Stimulated activated CD4-positive, alpha-beta T cell treated with anti-CD3 and anti-CD28 coated beads, Interleukin-4, amount 100 ng/mL, for 24 hours (primary cell): ENCODE measurements at regions not wholly inside any gene's neighbourhood (a gene's known extent, or its start where the extent isn't known, plus 50 kb on each side); places are given as distances from the start of the nearest gene placed in this dataset.
"Not testable (repeated sequence)": the region's sequence is repeated elsewhere in the genome, so short reads cannot be mapped to it uniquely, and the experiment has no call there.

Source experiments
- DNase-seq: peaks from one replicate; pipeline ENCODE4 v3.0.0-alpha.2; 2020

DNA sequence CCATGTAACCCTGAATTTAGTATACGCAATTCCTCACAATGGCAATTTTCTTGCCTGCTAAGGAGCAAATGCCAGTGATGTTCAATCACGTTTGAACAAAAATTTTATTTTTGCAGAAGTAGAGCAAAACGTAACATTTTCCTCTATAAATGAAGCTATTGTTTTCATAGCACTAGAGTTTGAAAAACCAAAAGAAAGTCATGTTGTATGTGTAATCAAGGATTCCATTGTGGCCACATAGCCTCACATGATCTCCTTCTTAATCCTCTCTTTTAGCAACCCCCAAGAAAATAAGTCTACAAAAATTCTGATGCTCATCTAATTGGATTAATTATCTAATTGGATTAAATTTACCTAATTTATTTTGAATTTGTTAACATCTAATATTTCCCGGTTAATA is 1217.4 kb upstream of the FLRT2 start:
- DNase-seq, result no peak

DNA sequence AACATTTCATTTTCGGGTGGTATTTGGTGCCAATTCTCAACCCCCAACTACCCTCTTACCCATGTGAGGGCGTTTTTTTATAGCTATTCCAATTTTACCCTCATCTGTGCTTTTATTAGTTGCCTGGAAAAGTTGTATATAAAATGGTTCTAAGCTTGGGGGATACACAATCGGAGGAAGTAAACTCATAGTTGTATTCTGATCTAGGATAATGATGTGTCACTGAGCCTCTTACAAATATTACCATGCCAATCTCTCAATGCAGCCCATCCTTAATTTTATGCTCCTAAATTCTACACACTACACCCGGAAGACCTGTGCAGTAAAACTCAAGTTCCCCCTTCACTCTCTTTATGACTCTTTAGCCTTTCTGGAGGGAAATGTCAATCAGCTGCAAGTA is 1206.5 kb upstream of the FLRT2 start:
- DNase-seq, result no peak

DNA sequence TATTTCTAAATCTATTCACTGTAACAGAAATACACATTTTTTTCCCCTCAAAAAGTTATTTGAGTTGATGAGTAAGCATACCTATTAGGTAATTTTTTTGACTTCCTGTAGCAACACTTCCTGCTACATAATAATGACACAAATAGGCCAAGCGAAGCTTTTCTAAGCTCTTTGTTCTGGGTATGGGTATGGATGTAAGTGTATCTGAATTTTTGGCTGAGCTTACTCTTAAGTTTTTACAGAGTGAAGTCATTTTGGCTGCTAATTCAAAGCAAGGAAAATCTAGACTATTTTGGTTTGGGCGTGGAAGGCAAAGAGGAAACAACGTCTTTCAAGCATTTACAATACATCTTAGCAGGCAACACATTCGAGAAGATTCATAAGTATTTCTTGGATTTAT is 1206.0 kb upstream of the FLRT2 start:
- no peak for DNase-seq

DNA sequence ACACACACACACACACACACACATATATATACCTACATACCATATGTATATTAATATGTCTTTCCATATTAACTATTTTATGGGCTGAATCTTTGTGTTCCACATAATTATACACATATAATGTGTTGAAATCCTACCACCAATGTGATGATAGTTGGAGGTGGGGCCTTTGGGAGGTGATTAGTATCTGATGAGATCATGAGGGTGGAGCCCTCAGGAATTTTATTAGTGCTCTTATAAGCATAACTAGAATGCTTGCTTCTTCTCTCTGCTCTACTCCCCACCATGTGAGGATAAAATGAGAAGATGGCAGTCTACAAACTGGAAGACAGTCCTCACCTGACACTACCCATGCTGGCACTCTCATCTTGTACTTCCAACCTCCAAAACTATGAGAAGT is 1193.5 kb upstream of the FLRT2 start:
- no peak for DNase-seq

DNA sequence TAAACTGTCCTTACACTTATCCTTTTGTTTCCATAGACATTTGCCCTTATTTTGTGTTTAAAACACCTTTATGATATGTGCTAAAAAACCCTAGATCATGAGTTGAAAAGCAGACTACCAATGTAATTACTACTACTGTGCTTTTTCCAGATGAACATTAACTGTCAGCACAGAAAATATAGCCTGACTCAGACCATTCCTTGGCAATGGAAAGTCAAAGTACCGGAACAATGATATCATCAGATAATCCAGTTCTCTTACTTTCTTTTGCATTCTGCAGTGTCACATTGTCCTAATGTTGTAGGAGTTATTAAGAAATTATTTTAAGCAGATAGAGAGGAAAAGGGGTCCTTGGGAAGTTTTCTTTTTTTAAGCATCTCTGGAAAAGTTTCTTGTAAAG is 1189.0 kb upstream of the FLRT2 start:
- DNase-seq, result no peak

DNA sequence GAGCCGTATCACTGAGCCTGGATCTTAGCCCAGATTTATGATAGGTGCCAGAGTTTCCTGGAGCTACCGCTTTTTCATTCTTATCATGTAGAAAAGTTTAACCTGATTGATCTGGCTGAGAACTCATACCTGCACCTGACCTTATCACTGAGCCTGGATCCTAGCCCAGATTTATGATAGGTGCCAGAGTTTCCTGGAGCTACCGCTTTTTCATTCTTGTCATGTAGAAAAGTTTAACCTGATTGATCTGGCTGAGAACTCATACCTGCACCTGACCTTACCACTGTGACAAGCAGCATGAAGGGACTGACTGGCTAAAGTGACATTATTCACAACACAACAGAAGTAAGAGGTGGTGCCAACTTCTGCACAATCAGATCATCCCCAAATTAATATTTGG is 1188.1 kb upstream of the FLRT2 start:
- DNase-seq, result not testable (repeated sequence)

DNA sequence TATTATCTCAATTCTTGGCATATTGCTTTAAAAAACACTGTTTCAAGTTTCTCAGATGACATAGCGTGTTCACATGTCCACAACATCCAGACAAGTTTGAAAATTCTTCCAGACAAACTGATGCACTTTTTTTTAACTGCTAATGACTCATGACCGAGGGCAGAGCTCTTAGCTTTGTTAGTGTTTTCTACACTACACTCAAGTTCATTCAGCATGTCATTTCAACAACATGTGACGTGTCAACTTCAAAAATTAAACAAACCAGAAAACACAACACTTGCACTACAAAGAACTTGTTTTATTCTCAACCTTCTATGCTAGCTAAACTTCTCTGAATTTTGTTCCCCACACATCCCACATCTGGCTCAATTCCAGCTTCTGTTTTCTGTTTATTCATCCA is 1186.3 kb upstream of the FLRT2 start:
- no peak for DNase-seq

DNA sequence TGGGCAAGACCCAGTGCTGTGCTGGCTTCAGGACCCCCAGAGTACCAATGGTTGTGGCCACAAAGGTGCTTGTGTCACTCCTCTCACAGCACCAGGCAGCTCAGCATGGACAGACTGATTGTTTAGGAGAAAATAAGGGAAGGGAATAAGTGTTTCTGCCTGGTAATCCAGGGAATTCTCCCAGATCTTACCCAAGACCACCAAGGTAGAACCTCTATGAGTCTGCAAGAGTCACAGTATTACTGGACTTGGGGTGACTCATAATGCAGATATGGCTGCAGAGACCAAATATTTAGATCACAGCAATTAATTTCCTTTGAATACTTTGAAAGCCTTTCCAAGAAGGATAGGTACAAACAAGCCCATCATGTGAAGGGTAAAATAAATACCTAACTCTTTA is 1178.3 kb upstream of the FLRT2 start:
- DNase-seq, result no peak

DNA sequence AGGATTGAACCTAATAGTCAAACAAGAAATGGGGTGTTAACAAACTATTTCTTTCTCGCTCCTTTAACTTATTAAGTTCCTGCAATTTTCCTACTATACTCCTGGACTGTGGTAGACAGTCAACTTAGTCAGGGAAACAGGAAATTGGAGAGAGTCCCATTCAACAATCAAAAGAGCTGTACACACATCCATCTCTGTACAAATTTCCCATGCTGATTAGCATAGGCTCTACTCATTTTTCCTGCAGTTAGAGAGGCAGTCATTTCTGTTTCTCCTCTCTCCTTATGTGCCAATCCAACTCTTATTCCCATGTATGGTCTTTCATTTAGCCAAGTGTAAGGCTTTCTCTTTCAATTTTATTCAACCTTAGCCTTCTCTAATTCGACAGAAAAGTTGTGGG is 1168.5 kb upstream of the FLRT2 start:
- DNase-seq, result no peak

DNA sequence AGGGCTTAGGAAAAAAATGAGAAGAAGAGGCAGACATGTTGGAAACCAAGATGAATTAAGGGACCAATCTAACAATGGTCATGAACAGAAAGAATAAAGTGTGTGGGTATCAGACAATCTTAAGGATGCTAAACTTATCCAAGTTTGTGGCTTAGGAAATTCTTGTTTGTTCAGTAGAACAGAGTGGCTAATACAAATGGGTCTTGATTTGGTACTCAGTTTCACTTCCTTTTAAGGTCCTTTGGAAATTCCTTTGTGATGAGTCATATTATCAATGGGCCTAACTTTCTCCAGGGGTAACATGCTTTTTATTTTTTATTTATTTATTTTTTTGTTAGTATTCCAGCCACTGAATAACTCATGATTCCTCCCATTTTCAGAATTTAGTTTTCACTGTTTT is 1154.7 kb upstream of the FLRT2 start:
- DNase-seq, result no peak

DNA sequence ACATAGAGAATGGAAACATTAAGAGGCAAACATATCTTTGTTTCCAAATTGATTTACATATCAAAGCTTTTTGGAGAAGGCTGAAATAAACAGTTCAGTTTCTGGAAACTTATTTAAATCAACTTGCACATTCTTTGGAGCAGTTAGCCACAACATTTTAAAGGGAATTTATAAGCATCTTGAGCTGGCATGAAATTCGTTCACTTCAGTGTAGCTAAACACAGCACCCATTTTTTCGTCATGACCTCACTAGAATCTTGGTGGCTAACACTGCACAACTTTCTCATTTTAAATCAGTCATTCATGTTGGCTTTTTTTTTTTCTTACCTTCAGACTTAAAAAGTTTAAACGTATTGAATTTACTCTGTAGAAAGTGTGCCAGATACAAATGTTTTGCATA is 1139.9 kb upstream of the FLRT2 start:
- DNase-seq, result no peak

DNA sequence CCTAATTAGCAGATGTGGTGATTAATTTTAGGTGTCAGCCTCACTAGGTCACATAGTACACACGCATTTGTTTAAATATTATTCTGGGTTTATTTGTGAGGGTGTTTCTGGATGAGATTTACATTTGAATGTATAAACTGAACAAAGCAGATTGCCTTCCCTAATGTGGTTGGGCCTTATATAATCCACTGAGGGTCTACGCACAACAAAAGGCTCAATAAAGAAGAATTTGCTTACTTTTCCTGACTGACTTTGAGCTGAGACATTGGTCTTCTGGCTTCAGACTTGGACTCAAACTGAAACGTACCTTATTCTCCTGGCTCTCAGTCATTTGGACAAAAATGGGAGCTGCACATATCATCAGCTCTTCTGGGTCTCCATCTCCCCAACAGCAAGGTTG is 1132.3 kb upstream of the FLRT2 start:
- DNase-seq, result no peak

DNA sequence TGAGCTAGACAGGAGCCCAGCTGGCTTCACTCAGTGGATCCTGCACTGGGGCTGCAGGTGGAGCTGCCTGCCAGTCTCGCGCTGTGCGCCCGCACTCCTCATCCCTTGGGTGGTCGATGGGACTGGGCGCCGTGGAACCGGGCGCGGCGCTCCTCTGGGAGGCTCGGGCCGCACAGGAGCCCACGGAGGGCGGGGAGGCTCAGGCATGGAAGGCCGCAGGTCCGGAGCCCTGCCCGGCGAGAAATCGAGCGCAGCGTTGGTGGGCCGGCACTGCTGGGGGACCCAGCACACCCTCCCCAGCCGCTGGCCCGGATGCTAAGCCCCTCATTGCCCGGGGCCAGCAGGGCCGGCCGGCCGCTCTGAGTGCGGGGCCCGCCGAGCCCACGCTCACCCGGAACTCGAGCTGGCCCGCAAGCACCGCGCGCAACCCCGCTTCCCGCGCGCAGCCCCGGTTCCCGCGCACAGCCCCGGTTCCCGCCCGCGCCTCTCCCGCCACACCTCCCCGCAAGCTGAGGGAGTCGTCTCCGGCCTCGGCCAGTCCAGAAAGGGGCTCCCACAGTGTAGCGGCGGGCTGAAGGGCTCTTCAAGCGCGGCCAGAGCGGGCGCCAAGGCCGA is 1130.5 kb upstream of the FLRT2 start:
- no peak for DNase-seq

DNA sequence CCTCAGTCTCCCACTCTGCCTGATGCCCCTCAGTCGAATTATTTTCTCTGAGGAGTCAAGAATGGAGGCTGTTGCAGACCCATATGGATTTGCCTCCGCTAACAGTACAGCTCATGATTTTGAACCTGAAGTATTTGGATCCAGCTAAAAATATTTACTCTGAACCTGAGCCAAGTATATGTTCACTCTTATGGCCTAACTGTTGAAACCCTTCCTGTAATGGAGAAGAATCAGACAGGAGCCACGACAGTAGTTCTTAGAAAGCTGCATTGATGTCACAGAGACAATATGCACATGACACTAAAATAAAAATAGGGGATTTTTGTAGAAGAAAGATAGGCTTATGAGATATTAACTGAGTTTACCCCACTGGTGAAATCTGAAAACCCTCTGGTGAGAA is 1128.3 kb upstream of the FLRT2 start:
- no peak for DNase-seq

DNA sequence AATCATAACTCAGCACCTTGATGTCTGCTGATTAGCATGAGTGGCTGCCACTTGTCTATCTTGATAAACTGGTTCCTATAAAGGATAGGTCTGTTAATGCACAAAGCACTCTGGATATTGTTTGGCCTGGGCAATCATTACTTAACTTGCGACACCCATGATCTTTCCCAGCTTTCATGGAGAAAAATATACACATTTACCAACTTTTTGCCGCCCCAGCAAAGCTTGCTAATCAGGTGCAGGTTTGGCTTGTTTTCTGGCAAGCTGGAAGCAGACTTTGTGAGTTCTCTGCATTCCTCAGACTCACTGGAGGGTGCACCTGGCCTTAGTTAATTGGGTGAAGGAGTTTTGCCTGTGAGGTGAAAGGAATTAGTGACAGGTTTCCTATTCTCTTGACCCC is 1126.4 kb upstream of the FLRT2 start:
- DNase-seq, result no peak

DNA sequence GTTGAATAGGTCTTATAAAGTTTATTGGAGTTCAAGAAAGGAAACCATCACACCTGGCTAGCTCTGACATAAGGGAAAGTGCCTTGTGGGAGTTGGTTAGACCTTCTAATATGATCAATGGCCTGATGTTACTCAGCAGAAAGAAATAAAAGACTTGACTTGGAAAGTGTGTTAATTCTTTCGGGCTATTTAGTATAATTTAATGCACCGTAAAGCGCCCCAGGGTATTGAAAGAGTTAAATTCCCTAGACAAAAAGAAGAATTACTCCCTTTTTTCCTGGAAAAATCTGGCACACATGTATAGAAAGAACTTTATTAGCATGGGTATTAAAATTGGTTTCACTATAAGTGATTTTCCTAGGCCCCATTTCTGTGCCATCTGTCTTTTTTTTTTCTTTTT is 1125.7 kb upstream of the FLRT2 start:
- DNase-seq, result no peak

DNA sequence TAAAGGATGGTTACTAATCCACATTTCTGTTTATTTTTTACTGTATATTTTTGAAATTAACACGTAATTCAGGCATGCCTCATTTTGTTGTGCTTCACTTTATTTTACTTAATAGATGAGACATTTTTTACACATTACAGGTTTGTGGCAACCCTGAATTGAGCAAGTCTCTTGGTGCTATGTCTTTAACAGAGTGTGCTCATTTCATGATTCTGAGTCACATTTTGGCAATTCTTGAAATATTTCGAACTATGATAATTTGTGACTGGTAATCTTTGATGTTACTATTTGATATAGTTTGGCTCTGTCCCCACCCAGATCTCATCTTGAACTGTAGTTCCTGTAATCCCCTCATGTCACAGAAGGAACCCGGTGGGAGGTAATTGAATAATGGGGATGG is 1120.5 kb upstream of the FLRT2 start:
- no peak for DNase-seq

DNA sequence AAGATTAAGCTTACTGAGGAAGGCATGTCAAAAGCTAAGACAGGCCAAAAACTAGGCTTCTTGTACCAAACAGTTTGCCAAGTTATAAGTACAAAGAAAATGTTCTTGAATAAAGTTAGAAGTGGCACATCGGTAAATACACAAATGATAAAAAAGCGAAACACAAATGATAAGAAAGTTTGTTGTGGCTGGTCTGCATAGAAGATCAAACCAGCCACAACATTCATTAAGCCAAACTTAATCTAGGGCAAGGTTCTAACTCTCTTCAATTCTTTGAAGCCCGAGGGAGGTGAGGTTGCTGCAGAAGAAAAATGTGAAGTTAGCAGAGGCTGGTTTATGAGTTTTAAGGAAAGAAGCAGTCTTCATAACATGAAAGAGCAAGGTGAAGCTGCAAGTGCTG is 1119.6 kb upstream of the FLRT2 start:
- DNase-seq, result no peak

DNA sequence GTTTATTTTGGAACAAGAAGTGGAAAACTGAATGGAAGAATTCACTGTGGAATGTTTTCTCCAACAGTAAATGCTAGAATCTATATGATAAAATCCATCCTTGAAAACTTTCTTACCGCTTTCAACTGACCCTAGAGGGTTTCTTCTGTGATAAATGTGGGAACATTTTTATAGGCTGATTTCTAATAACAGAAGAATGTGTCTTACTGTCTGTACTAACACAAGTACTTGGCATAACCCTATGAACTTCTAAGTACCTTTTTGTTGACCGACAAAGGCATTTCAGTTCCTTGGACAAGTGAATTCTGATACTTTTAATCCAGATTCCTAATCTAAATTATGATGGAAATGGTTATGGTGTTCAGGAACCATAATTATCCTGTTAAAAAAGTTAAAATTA is 1109.7 kb upstream of the FLRT2 start:
- DNase-seq, result no peak

DNA sequence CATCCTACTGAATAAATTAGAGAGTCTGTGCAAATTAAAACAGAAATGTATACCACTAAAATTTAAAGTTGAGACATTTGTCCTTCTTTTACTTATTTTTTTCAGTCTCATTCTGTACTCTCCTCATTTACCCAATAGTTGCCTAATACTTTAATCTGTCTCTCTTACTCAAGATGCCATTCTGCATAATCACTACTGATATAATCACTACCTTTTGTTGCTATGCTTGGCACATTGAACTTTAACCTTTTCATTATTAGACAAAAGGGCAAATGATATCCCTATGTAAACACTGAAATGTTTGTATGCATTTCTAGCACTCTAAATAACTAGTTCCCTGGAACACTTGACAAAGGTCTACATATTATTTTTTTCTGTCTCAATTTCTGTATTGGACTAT is 1108.3 kb upstream of the FLRT2 start:
- DNase-seq, result no peak

DNA sequence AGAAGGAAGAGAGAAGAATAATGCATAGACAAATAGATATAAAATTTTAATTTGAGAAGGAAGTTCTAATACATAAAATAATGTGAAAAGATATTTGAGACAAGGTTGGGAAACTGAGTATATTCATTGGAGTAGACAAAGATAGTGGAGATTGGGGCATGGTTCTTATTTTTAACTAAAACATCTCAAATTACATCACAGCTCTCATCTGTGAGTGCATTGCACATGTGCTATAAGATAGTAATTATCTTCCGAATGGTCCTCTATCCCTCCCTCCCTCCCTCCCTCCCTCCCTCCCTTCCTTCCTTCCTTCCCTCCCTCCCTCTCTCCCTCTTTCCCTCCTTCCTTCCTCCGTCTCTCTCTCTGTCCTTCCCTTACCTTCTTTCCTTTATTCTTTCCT is 1104.0 kb upstream of the FLRT2 start:
- no peak for DNase-seq

DNA sequence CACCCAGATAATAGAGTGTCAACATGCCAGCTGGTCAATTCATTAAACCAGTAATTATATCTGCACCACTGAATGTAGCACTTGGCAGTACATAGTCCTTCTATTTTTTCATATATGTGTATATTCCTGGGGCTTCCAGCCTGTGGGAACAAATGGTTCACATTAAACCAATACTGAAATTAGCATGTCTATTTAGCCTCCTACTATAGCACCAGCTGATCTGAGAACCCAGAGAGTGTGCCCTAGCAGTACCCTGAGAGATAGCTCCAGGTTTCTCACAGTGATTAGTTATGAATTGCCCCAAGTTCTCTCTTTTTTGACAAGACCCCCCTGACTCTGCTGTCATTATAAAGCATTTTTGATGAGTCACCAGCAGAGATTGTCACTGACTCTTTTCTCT is 1097.3 kb upstream of the FLRT2 start:
- no peak for DNase-seq

DNA sequence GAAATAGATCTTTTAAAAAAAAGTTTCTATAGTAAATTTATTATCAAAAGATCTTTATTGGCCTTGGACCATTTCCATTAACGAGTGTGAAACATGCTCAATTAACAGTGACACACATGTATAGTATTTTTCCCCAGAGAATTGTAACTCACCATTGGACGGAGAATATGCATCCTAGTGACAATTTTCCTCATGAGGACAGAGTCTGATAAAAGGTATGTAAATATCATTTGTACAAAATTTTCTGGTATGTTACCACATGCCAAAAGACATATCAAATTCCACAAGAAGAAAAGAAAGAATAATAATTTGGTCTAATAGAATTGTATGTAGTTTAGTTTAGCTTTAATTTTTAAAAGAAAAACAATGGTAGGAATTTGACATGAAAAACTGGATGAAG is 1096.0 kb upstream of the FLRT2 start:
- no peak for DNase-seq

DNA sequence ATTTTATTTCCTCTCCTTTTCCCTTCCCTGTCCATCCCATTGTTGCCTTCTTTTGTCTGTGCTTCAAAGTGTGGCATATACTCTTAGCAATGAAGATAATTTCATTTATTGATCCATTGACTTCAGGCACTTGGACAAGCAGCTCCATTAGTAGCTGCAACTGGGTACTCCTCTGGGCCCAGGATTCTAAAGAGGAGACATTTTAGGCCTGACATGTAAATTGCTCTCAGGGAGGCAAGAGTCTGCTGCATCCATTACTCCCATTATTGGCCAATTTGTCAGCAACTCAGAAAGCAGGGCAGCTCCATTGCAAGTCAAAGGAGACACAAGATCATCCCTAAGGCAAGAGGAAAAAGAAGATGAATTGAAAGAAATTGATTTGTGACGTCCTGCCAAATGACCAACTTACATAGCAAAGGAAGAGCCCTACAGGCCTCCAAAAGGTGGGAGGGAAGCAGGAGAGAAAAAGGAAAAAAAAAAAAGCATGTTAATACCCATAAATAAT is 1094.1 kb upstream of the FLRT2 start:
- no peak for DNase-seq

DNA sequence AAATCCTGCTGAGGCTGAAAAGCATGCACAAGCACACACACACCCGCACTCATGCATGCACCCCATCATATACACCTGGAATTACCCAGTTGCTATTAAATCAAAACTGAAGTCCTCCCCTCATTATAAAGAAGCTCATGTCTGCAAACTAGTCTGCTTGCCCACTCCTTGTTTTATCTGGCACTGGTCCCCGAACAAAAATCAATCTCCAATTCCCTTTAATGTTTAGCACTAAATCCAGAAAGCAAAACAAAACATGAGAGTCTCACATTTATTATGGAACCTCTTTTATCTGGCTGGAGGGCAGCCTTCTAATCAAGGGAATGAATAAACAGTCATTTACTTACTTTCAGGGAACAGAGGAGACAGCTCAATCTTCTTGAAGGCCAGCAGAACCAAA is 1093.4 kb upstream of the FLRT2 start:
- no peak for DNase-seq

DNA sequence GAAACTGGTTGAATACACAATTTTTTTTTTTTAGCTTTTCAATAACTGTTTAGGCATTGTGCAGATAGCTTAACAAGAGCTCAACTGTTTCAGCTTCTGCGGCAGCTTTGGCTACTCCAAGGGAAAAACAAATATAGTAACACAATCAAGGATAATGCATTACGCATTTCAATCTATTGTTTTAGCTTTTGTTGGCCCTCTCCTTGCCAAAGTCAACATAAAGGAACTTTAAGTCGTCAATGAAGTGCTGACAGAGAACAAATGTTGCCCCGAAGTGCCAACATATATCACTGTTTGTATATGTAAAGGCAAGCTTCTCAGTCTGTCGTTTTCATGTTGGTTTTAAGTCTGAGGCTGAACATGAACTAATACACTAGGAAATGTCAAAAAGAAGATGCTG is 1087.4 kb upstream of the FLRT2 start:
- no peak for DNase-seq
